ENCODE measurements at regions not wholly inside any gene's neighbourhood (a gene's known extent, or its start where the extent isn't known, plus 50 kb on each side); places are given as distances from the start of the nearest gene placed in this dataset.

DNA sequence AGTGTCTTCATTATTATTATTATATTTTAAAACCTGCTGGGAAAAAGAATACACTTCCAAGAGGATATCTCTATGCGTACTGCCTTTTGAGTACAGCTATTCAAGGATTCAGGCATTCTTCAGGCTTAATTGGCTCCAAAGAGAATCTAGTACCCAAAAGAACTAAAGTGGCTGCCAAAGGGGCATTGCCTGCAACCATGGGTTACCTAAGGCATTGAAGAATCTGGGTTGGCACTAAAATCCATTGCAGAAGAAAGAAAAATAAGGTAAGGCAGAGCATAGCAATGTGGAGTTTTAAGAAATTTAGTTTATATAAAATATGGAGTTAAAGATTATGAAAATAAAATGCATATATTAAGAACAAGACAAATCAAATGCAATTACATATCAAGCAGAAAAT lies 223.5 kb downstream of the TMEM161B start:
- TF ChIP-seq, protein P1, sequence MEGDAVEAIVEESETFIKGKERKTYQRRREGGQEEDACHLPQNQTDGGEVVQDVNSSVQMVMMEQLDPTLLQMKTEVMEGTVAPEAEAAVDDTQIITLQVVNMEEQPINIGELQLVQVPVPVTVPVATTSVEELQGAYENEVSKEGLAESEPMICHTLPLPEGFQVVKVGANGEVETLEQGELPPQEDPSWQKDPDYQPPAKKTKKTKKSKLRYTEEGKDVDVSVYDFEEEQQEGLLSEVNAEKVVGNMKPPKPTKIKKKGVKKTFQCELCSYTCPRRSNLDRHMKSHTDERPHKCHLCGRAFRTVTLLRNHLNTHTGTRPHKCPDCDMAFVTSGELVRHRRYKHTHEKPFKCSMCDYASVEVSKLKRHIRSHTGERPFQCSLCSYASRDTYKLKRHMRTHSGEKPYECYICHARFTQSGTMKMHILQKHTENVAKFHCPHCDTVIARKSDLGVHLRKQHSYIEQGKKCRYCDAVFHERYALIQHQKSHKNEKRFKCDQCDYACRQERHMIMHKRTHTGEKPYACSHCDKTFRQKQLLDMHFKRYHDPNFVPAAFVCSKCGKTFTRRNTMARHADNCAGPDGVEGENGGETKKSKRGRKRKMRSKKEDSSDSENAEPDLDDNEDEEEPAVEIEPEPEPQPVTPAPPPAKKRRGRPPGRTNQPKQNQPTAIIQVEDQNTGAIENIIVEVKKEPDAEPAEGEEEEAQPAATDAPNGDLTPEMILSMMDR (conservative IDR thresholded peaks at IDR 0.05 in 1 of 2, IDR thresholded peaks at IDR 0.05 in 1 of 2; ENCODE audit: extremely low read depth in 1 of 2, insufficient read depth in 1 of 2, low read depth in 1 of 2, low read length in 2 of 2) = no peak
- TF ChIP-seq EZH2 (IDR thresholded peaks at IDR 0.05; ENCODE audit: borderline replicate concordance, low read length) = no peak
